ENCODE measurements at regions not wholly inside any gene's neighbourhood (a gene's known extent, or its start where the extent isn't known, plus 50 kb on each side); places are given as distances from the start of the nearest gene placed in this dataset.
A peak's percentile ranks its signal among the peaks of the same experiment; 100 is the strongest.

GRCh38 chr7:131896165-131896863 lies 339.9 kb upstream of the PODXL start:
- DNase-seq: peak; percentile 75

- DNase-seq: no peak
Observed at GRCh38 chr7:131895541-131896164, 339.2 kb upstream of the PODXL start.

GRCh38 chr7:131893631-131894340 lies 337.4 kb upstream of the PODXL start:
- DNase-seq: no peak

- DNase-seq: no peak
Observed at GRCh38 chr7:131890176-131890575, 333.7 kb upstream of the PODXL start.

- no peak for DNase-seq
Observed at GRCh38 chr7:131889572-131890150, 333.2 kb upstream of the PODXL start.

- no peak for DNase-seq
Observed at GRCh38 chr7:131883769-131884168, 327.3 kb upstream of the PODXL start.

- no peak for DNase-seq
Observed at GRCh38 chr7:131883196-131883595, 326.8 kb upstream of the PODXL start.

GRCh38 chr7:131882321-131882720 lies 325.9 kb upstream of the PODXL start:
- DNase-seq: no peak

GRCh38 chr7:131880078-131880477 lies 323.6 kb upstream of the PODXL start:
- no peak for DNase-seq

GRCh38 chr7:131879424-131879823 lies 323.0 kb upstream of the PODXL start:
- DNase-seq: no peak

GRCh38 chr7:131878777-131879176 lies 322.3 kb upstream of the PODXL start:
- DNase-seq: no peak

- no peak for DNase-seq
Observed at GRCh38 chr7:131873581-131873980, 317.2 kb upstream of the PODXL start.

GRCh38 chr7:131869986-131870385 lies 313.6 kb upstream of the PODXL start:
- no peak for DNase-seq

GRCh38 chr7:131869169-131869844 lies 312.9 kb upstream of the PODXL start:
- DNase-seq: no peak

GRCh38 chr7:131867461-131867860 lies 311.0 kb upstream of the PODXL start:
- DNase-seq: no peak

GRCh38 chr7:131865911-131866310 lies 309.5 kb upstream of the PODXL start:
- DNase-seq: no peak

- DNase-seq: no peak
Observed at GRCh38 chr7:131861620-131862346, 305.4 kb upstream of the PODXL start.

- peak; percentile 38 for DNase-seq
Observed at GRCh38 chr7:131859147-131859821, 302.9 kb upstream of the PODXL start.

GRCh38 chr7:131858611-131859010 lies 302.2 kb upstream of the PODXL start:
- DNase-seq: no peak

GRCh38 chr7:131849472-131849871 lies 293.0 kb upstream of the PODXL start:
- no peak for DNase-seq

- no peak for DNase-seq
Observed at GRCh38 chr7:131848033-131848432, 291.6 kb upstream of the PODXL start.
